Urinary bladder (tissue), 3 donors: ENCODE measurements at regions not wholly inside any gene's neighbourhood (a gene's known extent, or its start where the extent isn't known, plus 50 kb on each side); places are given as distances from the start of the nearest gene placed in this dataset.
"Not testable (repeated sequence)": the region's sequence is repeated elsewhere in the genome, so short reads cannot be mapped to it uniquely, and the experiment has no call there.

Source experiments
- DNase-seq: peaks from one replicate; pipeline ENCODE4 v3.0.0-alpha.2; 2015; ENCODE audit errors: extremely low spot score
- H3K27ac ChIP-seq: one replicate; pipeline ENCODE4 v1.5.1; 2013; ENCODE audit warnings: low read depth, mild to moderate bottlenecking, moderate library complexity
- H3K36me3 ChIP-seq: one replicate; pipeline ENCODE4 v1.6.1; 2013; ENCODE audit warnings: mild to moderate bottlenecking, moderate library complexity; ENCODE audit not compliant: insufficient read depth
- H3K4me1 ChIP-seq: one replicate; pipeline ENCODE4 v1.6.1; 2013; ENCODE audit warnings: mild to moderate bottlenecking, moderate library complexity; ENCODE audit not compliant: insufficient read depth
- H3K4me3 ChIP-seq: one replicate; pipeline ENCODE4 v1.5.1; 2013; ENCODE audit warnings: low read depth, low read length
- WGBS: extraction: QIAGEN DNeasy Blood & Tissue Kit; methylation state at CpG from one replicate; pipeline ENCODE4 v1.1.7; 2013; 5-methylcytosine and 5-hydroxymethylcytosine counted together
- donor health status: healthy with polysubstance abuse.
- donor health status: healthy.

DNA sequence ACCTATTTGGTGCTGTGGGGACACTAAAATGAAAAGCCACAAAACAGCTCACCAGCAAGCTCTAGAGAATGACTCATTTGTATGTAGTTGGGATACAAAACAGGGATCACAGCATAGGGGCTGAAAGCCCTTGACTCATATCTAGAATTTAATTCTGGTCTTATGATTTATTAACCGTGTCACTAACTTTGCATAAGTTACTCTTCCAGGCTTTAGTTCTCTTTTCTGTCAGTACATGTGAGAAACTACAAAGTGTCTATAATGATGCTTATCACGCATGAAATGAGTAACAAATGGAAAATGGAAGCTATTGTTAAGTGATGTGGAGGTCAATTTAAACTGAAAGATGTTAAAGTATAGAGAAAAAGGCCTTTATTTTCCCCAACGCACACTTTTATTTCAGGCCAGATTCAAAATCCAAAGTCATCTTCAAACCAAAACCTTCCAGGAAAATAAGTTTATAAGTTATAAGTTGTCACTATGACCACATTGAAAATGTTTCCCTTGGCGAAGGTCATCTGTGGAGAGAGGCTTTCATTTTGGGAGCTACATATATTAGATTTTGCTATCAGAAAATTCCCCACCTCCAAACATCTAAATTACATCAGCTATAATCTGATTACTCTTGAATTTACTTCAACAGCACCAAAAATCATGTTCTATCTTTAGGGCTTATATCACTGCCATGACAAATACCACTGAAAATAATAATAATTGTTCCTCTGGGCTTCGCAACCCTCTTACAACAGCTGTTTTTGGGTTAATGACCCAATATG lies 430.5 kb downstream of the MRPL39 start:
- Histone ChIP-seq H3K4me1 (no peaks in the 10 kb centered on the region), H3K4me3 (no peak overlapping the region), H3K36me3 (no peaks in the 10 kb centered on the region), H3K27ac (no peak overlapping the region)
- no peak for DNase-seq
- 85% methylated on average over 5 of the region's 5 CpGs for WGBS

DNA sequence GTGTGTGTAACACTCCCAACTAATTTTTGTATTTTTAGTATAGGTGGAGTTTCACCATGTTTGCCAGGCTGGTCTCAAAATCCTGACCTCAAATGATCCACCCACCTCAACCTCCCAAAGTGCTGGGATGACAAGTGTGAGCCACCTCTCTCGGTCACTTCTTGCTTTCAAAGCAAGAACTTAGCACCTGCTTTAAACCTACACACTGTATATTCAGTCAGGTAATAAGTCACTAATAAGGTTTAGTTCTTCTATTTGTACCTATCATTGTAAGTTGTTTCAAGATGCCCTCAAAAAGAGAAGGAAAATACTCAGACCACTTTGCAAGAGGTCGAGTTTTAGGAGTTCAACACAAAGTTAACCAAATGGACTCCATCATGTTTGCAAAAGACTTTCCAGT lies 431.3 kb downstream of the MRPL39 start:
- whole genome bisulfite sequencing = 80% methylated on average over 2 of the region's 2 CpGs

DNA sequence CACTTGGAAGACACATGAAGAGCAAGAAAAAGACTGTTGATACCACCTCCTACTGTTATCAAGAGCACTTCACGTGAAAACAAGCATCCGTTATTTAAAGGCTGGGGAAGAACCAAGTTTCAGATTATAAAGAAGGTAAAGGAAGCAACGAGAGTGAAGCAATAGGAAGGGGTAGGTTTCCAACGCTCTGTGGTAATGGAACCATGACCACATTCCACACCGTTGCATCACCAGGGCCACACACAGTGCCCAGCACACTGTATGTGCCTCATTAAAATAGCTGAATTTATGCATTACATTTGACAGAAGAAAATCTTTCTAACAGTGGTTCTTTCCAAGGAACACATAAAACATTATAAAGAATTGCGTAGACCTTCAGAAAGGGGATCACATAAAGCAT lies 435.8 kb downstream of the MRPL39 start:
- no peak for DNase-seq
- H3K4me3 ChIP-seq = no peak overlapping the region
- H3K36me3 ChIP-seq = no peaks in the 10 kb centered on the region
- H3K4me1 ChIP-seq = no peaks in the 10 kb centered on the region
- no peak overlapping the region for H3K27ac ChIP-seq
- WGBS = 73% methylated on average over 6 of the region's 6 CpGs

More for the DNA sequence above, 431.3 kb downstream of the MRPL39 start:
- no peak overlapping the region for H3K4me3 ChIP-seq
- no peaks in the 10 kb centered on the region for H3K4me1 ChIP-seq
- no peak overlapping the region for H3K27ac ChIP-seq
- H3K36me3 ChIP-seq = no peaks in the 10 kb centered on the region
- no peak for DNase-seq

DNA sequence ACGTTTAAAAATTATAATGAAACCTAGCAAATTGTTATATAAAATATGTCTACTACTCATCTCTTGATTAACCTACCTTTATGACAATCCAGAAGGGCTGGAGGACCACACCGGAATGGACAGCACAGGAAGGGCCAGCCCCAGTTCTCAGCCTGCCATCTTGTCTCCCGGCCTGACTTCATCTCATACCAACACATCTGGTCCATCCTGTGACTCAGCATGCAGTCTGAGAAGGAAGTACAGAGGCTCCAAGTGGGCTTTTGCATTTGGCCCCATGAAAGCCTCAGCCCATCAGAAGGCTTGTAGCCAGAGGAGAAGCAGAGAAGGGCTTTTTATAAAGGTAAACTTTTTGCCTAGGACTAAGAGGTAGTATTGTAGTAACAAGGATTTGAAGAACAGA lies 436.6 kb downstream of the MRPL39 start:
- Histone ChIP-seq H3K4me1 (no peaks in the 10 kb centered on the region), H3K36me3 (no peaks in the 10 kb centered on the region), H3K27ac (no peak overlapping the region), H3K4me3 (no peak overlapping the region)
- 87% methylated on average over 3 of the region's 3 CpGs for WGBS
- DNase-seq = no peak

DNA sequence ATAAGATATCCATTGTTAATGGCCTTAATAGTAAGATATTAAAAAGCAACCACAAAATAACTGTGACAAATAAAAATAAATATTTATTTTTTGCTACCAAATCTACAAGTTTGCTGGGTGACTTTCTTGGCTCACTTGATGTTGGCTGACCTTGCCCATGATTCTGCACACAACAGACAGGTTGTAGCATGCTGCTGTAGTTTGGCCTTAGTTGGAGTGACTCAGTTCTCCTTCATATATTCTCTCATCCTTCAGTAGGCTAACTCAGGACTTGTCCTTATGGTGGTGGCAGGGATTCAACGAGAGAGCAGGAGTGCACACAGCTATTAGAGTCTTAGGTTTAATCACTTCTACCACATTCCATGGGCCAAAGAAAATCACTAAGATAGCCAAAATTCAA lies 437.9 kb downstream of the MRPL39 start:
- 89% methylated on average over 1 of the region's 1 CpG for WGBS
- DNase-seq = no peak
- no peaks in the 10 kb centered on the region for H3K36me3 ChIP-seq
- no peak overlapping the region for H3K4me3 ChIP-seq
- H3K27ac ChIP-seq = no peak overlapping the region
- H3K4me1 ChIP-seq = no peaks in the 10 kb centered on the region

DNA sequence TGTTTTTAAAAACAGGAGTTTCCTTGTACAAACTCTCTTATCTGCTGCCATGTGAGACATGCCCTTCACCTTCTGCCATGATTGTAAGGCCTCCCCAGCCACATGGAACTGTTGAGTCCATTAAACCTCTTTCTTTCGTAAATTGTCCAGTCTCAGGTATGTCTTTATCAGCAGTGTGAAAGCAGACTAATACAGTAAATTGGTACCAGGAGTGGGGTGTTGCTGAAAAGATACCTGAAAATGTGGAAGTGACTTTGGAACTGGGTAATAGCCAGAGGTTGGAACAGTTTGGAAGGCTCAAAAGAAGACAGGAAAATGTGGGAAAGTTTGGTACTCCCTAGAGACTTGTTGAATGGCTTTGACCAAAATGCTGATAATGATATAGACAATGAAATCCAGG lies 440.4 kb downstream of the MRPL39 start:
- not testable (repeated sequence) for DNase-seq, H3K36me3 ChIP-seq, H3K4me3 ChIP-seq, H3K4me1 ChIP-seq, H3K27ac ChIP-seq
- 76% methylated on average over 1 of the region's 1 CpG for WGBS

DNA sequence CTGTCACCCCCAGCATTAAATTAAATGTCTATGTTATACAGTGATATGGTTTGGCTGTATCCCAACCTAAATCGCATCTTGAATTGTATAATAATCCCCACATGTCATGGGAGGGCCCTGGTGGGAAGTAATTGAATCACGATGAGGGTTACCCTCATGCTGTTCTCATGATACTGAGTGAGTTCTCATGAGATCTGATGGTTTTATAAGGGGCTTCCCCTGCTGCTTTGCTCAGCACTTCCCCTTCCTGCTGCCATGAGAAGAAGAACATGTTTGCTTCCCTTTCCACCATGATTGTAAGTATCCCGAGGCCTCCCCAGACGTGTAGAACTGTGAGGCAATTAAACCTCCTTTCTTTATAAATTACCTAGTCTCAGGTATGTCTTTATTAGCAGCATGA lies 445.7 kb downstream of the MRPL39 start:
- Histone ChIP-seq H3K27ac (no peak overlapping the region), H3K4me3 (no peak overlapping the region), H3K36me3 (no peaks in the 10 kb centered on the region), H3K4me1 (no peaks in the 10 kb centered on the region)
- 77% methylated on average over 4 of the region's 4 CpGs for WGBS
- DNase-seq = no peak

DNA sequence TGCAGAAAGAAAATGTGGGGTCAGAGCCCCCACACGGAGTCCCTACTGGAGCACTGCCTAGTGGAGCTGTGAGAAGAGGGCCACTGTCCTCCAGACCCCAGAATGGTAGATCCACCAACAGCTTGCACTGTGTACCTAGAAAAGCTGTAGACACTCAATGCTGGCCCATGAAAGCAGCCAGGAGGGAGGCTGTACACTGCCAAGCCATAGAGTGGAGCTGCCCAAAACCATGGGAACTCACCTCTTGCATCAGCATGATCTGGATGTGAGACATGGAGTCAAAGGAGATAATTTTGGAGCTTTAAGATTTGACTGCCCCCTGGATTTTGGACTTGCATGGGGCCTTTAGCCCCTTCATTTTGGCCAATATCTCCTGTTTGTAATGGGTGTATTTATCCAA lies 452.3 kb downstream of the MRPL39 start:
- not testable (repeated sequence) for H3K27ac ChIP-seq, H3K4me1 ChIP-seq, DNase-seq, H3K4me3 ChIP-seq, H3K36me3 ChIP-seq
- WGBS = 47% methylated on average over 1 of the region's 1 CpG

DNA sequence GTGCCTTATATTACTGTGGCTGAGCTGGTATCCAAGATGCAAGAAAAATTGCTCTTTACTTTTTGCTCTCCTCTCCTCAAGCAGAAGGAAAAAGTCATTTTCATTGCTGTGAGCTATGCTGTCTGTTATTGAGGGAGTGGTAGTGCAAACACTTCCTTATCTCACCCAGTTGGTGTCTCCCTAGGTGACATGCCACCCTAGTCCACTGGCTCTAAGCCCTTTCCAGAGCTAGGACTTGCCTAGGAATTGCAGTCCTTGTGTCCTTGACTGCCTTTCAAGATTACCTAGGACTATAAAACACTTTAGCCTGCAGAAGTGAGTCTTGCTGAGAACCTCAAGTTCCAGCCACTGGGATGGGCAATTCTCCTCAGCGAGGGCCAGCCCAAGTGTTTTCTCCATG lies 458.3 kb downstream of the MRPL39 start:
- no peaks in the 10 kb centered on the region for H3K4me1 ChIP-seq
- H3K27ac ChIP-seq = no peak overlapping the region
- no peaks in the 10 kb centered on the region for H3K36me3 ChIP-seq
- H3K4me3 ChIP-seq = no peak overlapping the region
- no peak for DNase-seq
- WGBS = 88% methylated on average over 1 of the region's 1 CpG

DNA sequence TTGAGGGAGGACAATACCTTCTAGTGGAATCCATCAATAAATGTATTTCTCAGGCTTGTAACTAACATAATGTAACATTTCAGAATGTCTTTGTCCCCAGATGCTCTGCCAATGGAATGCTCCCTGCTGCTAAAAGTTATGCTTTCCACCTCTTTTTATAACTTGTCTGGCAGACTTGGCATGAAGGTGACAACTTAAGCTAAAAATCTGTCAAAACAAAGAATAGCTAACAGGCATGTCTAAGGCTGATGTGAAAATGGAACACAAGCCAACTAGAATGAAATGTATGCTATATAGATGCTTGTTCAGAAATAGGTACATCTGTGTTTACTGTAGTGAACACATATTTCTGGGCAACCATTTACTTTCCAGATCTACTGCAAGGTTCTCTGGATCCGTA lies 467.9 kb downstream of the MRPL39 start:
- no peak for DNase-seq
- 48% methylated on average over 1 of the region's 1 CpG for WGBS
- H3K4me1 ChIP-seq = no peaks in the 10 kb centered on the region
- no peaks in the 10 kb centered on the region for H3K36me3 ChIP-seq
- H3K27ac ChIP-seq = no peak overlapping the region
- no peak overlapping the region for H3K4me3 ChIP-seq

DNA sequence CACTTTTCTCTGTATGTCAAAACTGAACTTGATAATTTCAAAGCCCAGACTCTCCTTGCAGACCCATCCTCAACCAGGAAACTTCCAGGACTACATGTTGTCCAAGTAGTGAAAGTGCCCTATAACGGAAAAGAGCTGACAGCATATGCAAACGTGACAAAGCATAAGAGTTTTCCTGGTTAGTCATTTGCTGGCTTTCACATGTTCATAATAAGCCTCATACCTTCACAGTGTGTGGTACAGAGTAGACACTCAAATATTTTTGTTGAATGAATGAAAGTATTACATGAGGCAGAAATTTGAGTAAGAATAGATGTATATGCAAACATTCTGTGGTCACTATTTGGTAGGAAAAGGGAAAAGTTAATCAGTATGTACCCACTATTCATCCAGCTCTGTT lies 473.3 kb downstream of the MRPL39 start:
- no peak for DNase-seq
- no peak overlapping the region for H3K27ac ChIP-seq
- 77% methylated on average over 2 of the region's 2 CpGs for WGBS
- H3K4me3 ChIP-seq = no peak overlapping the region
- no peaks in the 10 kb centered on the region for H3K36me3 ChIP-seq
- no peaks in the 10 kb centered on the region for H3K4me1 ChIP-seq

DNA sequence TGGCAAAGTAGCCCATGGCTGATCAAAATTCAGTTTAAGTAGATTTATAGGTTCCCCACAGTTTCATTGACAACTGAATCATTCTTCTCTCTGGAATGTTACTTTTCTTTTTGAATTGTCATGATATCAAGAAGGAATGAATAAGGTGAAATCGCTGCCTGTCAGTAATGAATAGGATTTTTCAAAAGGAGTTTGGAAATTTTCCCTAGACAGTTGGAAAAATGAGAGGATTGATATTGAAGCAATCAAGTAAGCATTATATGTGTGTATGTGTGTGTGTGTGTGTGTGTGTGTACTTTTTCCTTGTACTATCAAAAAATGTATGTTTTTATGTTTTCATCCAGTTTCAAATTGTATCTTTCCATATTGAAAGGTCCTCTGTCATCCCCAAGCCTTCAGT lies 479.5 kb downstream of the MRPL39 start:
- no peaks in the 10 kb centered on the region for H3K4me1 ChIP-seq
- no peaks in the 10 kb centered on the region for H3K36me3 ChIP-seq
- DNase-seq = no peak
- H3K4me3 ChIP-seq = no peak overlapping the region
- WGBS = 78% methylated on average over 1 of the region's 1 CpG
- H3K27ac ChIP-seq = no peak overlapping the region

DNA sequence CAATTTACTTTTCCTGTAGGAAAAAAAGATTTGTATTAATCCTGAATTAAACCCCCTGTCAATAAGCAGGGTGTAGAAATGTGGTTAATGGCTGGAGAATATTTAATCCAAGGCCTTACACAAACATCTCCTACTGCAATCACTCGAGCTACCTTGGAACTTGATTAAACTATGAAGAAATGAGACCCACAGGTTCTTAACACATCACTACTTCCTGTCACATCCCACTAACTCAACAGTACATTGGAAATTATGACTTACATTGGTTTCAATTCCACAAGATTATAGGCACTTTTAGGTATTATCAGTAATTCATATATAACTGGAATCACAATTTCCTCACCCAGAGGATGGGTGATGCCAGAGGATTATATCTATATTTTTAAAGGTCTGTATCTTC lies 480.3 kb downstream of the MRPL39 start:
- 81% methylated on average over 1 of the region's 1 CpG for WGBS
- Histone ChIP-seq H3K27ac (no peak overlapping the region), H3K4me1 (no peaks in the 10 kb centered on the region), H3K4me3 (no peak overlapping the region), H3K36me3 (no peaks in the 10 kb centered on the region)
- DNase-seq = no peak

DNA sequence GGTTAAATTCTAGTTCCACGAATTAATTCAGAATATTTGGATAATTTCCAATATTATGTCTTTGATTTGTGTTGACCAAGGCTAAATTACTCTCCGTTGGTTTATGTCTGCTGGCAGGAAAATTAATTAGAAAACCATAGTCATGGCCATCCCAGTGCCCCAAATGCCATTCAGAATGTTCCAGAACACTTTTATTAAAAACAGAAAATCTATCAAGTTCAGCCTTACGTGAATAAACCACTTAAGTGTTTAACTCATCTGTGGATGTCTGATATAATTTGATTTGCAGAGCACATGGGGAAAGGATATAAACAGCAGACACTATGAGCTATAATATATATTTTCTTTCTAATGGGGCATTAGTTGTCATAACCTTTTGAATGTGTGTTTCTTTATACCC lies 480.7 kb downstream of the MRPL39 start:
- 71% methylated on average over 3 of the region's 3 CpGs for WGBS
- Histone ChIP-seq H3K4me1 (no peaks in the 10 kb centered on the region), H3K36me3 (no peaks in the 10 kb centered on the region), H3K27ac (no peak overlapping the region), H3K4me3 (no peak overlapping the region)
- DNase-seq = peak; percentile 1

DNA sequence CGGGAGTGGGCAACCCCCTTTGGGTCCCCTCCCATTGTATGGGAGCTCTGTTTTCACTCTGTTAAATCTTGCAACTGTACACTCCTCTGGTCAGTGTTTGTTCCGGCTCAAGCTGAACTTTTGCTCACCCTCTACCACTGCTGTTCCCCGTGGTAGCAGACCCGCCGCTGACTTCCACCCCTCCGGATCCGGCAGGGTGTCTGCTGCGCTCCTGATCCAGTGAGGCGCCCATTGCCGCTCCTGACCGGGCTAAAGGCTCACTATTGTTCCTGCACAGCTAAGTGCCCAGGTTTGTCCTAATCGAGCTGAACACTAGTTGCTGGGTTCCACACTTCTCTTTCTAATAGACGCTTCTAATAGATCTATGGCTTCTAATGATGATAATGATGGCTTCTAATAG lies 488.6 kb downstream of the MRPL39 start:
- H3K27ac ChIP-seq = no peak overlapping the region
- H3K36me3 ChIP-seq = no peaks in the 10 kb centered on the region
- 88% methylated on average over 13 of the region's 13 CpGs for WGBS
- H3K4me1 ChIP-seq = no peaks in the 10 kb centered on the region
- DNase-seq = no peak
- H3K4me3 ChIP-seq = no peak overlapping the region
